HG02938 (cell line): ENCODE measurements at regions not wholly inside any gene's neighbourhood (a gene's known extent, or its start where the extent isn't known, plus 50 kb on each side); places are given as distances from the start of the nearest gene placed in this dataset.

Source experiments
- ATAC-seq: cut with Tn5 transposase; IDR thresholded peaks from one replicate; pipeline ENCODE4 v1.9.1; 2021; ENCODE audit warnings: mild to moderate bottlenecking, moderate library complexity; ENCODE audit not compliant: unreplicated experiment

DNA sequence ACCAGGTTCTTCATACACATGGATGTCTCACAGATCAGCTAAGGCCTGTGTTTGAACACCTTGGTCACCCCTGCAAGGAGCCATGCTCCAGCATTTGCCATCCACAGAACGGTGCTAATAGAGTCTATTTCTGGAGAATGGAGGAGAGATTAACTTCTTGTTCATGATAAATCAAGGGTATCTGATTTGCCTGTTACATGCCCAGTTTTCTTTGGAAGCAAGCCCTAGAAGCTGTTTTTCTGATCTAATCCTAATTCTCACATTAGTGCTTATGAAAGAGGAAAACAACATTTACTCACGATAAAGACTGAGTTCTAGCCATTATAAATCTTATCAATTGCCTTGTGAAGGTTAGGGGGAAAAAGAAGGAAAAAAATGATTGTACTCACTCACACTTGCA, 119.6 kb upstream of the DTNA start:
- ATAC-seq, result no peak

DNA sequence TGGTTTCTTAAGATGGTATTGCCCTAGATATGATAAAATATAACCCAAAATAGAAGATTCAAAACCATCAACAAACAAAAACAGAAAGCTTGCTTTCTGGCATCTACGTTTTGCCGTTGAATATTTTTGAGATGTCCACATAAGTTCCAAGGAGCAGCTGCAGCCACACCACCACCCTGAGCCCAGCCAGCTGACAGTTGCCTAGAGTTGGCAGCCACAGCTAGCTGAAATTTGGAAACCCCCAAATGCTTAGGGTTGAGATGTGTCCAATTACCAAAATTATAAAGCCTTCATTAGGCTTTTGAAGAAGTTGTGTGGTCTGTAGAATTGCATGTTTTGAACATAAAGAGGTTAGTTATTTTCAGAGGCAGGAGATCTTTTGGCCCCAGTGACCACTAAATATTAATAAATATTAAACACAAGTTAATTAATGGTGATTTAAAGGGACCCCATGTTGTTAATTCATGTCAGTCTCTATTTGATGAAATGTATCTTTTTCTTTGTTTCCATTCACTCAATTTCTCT, 118.1 kb upstream of the DTNA start:
- ATAC-seq, result no peak

GRCh38 chr18:34592481-34592880, 117.6 kb upstream of the DTNA start:
- ATAC-seq, result no peak

- ATAC-seq, result no peak
Measured at GRCh38 chr18:34592961-34593382, 117.1 kb upstream of the DTNA start.

- ATAC-seq, result no peak
Measured at GRCh38 chr18:34594266-34594665, 115.8 kb upstream of the DTNA start.

DNA sequence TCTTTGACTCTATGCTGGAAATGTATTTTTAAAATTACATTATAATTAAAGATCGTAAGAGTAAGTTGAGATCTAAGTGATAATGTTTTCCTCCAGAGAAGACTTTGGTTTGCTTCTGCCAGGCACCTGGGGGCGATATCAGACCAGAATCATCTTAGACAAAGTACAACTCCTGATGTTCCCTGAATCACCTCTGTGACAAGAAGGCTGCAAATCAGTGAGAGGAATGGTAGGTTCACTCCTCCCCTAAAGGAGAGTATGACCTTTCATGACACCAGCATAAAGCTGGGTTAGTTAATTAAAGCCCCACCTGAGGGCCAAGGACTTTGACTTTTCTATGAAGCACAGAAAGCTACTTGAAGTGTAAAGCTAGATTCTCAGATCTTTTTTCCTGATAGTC, 114.4 kb upstream of the DTNA start:
- ATAC-seq, result no peak

DNA sequence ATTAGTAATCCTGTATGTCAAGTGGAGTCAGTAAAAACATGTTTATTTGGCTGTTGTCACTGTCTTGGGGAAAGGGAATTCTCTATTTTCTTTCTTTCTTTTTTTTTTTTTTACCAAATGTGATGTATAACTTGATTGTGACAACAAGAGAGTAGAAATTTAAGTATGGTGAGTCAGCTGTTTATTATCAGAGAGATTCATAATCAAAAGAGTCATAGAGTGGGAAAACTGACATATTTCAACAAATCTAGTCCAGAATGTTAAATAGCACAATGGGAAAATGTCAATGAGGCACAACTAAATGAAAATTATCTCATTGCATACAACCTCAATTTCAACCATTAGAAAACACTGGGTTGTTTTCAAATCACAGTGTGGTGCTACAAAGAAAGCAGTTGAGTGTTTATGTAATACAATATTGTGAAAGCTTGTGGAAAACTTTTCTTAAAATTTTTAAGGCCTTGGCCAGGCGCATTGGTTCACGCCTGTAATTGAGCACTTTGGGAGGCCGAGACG, 111.9 kb upstream of the DTNA start:
- no peak for ATAC-seq

DNA sequence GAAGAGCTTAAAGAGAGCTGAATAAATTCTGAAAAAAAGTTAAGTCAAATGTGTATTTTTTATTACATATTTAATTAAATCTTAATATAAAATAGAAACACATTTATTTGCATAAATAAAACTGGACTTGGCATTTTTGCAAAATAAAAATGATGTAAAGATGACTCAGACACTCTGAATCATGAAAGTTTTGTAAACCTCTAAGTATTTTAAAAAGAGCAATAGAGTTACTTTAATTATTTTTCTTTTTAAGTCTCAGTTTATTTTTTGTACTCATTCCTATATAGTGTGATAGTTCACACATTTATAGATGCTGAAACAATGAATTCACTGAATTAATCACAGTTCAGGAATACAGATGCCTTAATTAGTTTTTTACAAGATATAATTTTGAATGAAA, 109.9 kb upstream of the DTNA start:
- ATAC-seq, result no peak

DNA sequence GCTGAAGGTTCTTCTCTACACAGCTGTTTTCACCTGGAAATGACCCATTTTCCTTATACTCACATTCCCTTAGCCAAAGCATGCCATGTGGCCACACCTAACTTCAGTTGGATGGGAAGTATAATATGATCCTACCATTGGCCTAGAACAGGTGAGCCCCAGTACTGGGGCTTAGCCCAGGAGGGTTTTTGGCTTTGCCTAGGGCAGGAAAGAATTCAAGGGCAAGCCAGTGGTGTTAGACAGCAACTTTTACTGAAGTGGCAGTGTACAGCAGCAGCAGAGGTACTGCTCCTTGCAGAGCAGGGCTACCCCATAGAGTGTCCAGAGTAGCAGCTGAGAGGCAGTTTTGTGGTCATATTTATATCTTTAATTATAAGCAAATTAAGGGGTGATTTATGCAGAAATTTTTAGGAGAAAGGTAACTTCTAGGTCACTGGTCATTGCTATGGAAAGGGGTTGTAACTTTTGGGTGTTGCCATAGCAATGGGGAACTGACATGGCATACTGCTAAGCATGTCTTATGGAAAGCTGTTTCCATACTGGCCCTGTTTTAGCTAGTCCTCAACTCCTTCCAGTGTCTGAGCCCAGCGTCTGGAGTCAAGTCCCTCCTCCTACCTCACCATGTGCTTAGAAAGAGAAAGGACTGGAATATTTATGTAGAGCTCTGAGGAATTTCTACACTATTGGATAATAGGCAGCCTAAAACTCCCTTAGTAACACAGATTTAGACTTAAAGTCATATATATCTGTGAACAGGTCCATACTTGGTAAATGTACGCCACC, 109.0 kb upstream of the DTNA start:
- no peak for ATAC-seq

DNA sequence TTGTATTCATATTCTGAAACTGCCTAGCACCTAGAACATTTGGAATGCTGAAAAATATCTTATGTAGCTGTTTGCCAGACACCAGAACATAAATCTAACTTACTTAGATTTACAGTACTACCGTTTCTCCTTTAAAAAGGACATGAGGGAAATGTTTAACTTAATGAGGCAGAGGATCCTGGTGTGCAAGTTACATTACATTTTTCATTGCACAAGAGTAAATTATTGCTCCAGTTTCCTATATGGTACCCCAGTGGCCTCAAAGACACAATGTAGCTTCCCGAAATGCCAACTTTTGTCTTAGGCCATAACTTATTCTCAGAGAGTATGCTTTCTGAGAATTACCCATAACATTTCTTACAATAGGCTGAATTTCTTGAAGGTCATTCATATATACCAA, 105.5 kb upstream of the DTNA start:
- no peak for ATAC-seq

DNA sequence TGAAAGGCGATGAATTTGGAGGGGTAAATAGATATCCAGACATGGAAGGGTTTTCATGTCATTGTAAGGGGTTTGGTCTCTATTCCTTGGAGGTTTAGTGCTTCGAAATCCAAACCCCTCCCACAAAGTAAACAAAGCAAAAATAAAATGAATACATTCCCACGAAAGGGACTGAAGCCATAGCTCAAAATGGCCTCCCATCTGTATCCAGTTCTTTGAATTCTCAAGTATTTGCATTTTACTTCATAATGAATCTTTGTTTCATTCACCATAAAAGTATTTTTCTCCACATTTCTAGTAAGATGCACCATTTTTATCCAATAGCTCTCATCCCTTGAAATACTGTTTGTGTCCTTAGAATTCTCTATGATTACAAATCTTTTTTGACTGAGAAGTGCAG, 103.2 kb upstream of the DTNA start:
- ATAC-seq, result no peak

DNA sequence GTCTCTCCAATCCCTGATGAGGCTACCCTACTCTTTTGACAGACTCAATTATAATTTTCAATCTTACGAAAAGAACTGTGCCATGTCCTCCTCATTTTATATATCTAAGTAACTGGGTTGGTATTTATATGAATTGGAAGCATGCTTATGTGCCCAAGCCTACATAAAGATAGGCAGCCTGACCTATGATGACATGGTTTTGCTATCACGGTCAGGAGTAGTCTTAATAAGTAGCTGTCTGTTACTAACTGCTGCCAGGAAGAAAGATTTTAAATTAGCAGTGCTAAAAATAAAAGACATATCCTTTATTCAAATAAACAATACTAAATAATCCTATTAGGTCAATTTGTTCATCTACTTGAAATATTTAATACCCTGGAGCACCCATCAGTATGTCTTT, 102.0 kb upstream of the DTNA start:
- no peak for ATAC-seq

GRCh38 chr18:34609986-34610648, 100.0 kb upstream of the DTNA start:
- ATAC-seq, result no peak

DNA sequence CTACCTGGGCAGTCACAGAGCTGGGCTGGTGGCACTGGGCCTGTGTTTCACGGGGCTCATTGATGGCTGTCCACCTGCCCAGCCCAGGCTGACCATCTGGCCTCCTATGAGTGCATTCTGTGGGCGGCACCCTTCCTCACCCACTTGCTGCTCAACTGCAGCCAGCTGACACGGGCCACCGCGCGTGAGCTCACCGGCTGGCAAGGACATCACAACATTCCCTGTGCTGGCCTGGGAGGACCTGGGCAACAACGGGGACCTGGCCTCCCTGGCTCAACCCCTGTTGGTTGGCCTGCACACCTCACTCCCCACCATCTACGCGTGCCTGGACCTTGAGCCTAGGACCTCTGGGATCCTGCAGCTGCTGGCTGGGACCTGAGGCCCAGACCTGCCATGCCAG, 98.2 kb upstream of the DTNA start:
- no peak for ATAC-seq

GRCh38 chr18:34620258-34620861, 89.7 kb upstream of the DTNA start:
- ATAC-seq, result no peak

DNA sequence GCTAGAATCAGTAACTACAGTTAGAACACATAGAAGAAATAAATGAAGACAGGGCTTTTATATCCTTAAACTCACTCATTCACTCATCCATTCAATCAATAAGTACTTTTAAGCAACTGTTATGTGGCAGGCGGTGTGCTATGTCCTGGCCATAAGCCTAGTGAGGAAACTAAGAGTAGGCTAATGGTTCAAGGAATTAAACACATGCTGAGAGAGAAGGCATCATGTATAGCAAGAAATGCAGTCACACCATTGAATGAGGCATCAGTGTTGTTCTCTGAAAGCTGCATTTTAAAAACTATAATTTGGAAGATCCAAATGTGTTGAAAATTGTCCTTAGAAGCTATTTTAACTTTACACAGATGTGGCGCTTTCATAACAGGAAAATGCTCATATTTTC, 86.5 kb upstream of the DTNA start:
- no peak for ATAC-seq

DNA sequence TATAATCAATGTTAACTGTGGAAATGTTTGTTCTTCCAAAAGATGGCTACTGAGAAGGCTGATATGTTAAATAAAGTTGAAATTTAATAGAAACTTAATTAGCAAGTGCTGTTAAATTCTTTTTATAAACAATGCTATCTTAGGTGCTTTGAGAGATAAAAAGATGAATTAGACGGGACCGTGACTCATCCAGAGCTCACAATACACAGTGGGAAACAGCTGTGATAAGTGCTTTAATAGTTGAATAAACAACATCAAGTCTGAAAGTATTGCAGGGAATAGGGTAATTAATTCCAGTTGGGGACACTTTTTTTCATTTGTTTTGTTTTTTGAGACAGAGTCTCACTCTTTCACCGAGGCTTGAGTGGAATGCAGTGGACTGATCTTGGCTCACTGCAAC, 85.5 kb upstream of the DTNA start:
- no peak for ATAC-seq

- no peak for ATAC-seq
Measured at GRCh38 chr18:34626404-34627136, 83.5 kb upstream of the DTNA start.

DNA sequence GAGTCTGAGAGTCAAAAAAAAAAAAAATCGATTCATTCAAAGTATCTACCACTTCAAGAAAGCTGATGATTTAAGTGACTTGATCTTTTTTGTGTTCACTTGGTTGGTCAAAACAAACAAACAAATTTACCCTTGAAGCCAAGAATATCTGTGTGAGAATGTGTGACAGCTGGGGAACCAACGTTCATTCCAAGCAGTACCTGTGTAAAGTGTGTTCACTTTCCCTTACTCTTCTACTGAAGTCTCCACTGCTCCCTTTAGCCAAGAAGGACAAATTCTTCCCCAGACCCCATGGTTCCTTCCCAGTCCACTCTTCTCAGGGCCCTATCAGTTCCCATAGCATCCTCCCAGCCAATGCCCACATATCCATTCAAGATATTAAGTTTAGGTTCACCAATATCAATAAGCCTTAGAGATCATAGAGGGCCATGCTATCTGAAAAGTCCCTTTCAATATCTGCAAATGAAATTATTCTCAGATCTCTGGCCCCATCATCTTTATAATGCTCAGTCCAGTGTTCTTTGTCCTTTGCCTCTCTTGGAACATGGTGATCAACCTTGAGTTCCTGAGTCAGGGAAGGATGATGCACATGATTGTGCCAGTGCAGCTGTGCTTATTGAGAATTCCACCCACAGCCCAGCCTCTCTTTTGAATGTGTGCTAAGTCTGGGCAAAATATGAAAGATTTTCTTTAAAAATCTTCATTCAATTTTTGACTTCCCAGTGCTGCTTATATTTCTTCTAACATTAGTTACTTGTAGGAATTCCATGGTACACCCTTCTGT, 82.8 kb upstream of the DTNA start:
- no peak for ATAC-seq
